NB4 (cell line): ENCODE measurements at regions not wholly inside any gene's neighbourhood (a gene's known extent, or its start where the extent isn't known, plus 50 kb on each side); places are given as distances from the start of the nearest gene placed in this dataset.

Source experiments
- DNase-seq: peaks from one replicate; pipeline ENCODE4 v3.0.0; 2010; ENCODE audit warnings: low read depth
- H3K4me3 ChIP-seq: one replicate; pipeline ENCODE4 v1.5.1; 2011; ENCODE audit warnings: mild to moderate bottlenecking, low read depth, low read length, moderate library complexity
- MYC ChIP-seq: IDR thresholded peaks from 2 replicates; pipeline ENCODE4 v1.6.1; 2011; ENCODE audit warnings: low read depth, low read length
- POLR2A ChIP-seq: IDR thresholded peaks from 2 replicates; pipeline ENCODE4 v1.6.1; 2011; ENCODE audit warnings: mild to moderate bottlenecking; ENCODE audit not compliant: insufficient read length; ENCODE audit errors: extremely low read depth
- TF ChIP-seq, protein P1 (sequence below): IDR thresholded peaks from 2 replicates; pipeline ENCODE4 v1.6.1; 2011; ENCODE audit warnings: low read depth, low read length
- TF ChIP-seq, protein P2 (sequence below): IDR thresholded peaks from one replicate; pipeline ENCODE4 v1.5.1; 2012; ENCODE audit warnings: low read depth, low read length

DNA sequence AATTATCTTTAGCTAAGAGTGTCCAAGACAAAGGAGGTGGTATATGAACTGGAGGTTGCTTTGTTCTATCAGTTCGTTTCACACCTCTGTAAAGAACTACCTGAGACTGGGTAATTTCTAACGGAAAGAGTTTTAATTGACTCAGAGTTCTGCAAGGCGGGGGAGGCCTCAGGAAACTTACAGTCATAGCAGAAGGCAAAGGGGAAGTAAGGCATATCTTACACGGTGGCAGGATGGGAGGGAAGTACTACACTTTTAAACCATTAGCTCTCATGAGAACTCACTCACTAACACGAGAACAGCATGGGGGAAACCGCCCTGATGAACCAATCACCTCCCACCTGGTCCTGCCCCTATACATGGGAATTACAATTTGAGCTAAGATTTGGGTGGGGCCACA is 1202.3 kb upstream of the LRRTM3 start:
- TF ChIP-seq, protein P1, sequence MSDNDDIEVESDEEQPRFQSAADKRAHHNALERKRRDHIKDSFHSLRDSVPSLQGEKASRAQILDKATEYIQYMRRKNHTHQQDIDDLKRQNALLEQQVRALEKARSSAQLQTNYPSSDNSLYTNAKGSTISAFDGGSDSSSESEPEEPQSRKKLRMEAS = no peak
- TF ChIP-seq POLR2A = no peak
- TF ChIP-seq, protein P2, sequence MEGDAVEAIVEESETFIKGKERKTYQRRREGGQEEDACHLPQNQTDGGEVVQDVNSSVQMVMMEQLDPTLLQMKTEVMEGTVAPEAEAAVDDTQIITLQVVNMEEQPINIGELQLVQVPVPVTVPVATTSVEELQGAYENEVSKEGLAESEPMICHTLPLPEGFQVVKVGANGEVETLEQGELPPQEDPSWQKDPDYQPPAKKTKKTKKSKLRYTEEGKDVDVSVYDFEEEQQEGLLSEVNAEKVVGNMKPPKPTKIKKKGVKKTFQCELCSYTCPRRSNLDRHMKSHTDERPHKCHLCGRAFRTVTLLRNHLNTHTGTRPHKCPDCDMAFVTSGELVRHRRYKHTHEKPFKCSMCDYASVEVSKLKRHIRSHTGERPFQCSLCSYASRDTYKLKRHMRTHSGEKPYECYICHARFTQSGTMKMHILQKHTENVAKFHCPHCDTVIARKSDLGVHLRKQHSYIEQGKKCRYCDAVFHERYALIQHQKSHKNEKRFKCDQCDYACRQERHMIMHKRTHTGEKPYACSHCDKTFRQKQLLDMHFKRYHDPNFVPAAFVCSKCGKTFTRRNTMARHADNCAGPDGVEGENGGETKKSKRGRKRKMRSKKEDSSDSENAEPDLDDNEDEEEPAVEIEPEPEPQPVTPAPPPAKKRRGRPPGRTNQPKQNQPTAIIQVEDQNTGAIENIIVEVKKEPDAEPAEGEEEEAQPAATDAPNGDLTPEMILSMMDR = no peak
- TF ChIP-seq MYC = no peak
- no peak overlapping the region for H3K4me3 ChIP-seq
- DNase-seq = peak; percentile 48

DNA sequence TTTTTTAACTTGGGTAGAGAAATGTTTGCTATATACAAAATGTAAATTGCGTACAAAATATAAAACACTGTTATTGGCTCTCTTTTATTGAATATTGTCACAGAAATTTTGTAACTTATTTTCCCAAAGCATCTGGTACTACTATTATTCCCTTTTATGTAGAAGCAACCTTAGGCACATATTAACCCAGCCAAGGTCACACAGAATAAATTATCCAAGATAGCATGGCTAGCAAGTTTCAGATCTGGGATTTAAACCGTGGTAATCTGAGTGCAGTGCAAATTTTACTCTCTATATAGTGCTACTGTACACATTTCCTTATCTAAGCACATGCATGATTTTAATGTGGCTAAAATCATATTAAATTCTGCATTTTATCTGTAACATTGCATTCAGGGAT is 1190.5 kb upstream of the LRRTM3 start:
- DNase-seq = no peak
- TF ChIP-seq, protein P1 = no peak
- TF ChIP-seq POLR2A (no peak), MYC (no peak)
- TF ChIP-seq, protein P2 = no peak
- no peak overlapping the region for H3K4me3 ChIP-seq

DNA sequence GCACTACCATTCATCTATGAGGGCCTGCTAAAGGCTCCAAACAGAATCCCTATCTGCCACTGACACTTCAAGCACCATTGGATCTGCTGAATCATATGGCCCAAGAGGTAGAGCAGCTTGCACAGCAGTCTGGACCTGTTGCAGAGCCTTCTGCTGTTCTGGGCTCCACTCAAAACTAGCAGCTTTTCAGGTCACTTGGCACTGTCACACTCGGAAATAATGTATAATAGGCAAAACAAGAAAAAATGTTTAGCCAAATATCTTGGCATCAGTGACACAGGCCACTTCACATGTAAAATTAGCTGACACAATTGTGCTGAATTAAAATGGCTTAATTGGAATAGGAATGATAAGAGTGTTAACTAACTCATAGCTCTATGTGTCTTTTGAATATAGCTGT is 1182.9 kb upstream of the LRRTM3 start:
- DNase-seq = no peak
- H3K4me3 ChIP-seq = no peak overlapping the region
- TF ChIP-seq MYC = no peak
- TF ChIP-seq, protein P1 = no peak
- TF ChIP-seq, protein P2 = no peak
- no peak for TF ChIP-seq POLR2A

DNA sequence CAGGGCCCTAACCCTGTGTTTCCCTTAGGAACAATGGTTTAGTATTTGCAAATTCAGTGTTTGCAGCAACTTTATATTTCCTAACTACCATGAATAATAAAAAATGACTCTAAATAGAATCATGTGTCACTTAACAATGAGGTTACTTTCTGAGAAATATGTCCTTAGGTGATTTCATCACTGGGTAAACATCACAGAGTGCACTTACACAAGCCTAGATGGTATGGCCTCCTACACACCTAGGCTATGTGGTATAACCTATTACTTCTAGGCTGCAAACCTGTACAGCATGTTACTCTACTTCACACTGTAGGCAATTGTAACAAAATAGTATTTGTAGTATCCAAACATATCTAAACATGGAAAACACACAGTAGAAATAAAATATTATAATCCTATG is 1174.6 kb upstream of the LRRTM3 start:
- H3K4me3 ChIP-seq = no peak overlapping the region
- TF ChIP-seq MYC = no peak
- TF ChIP-seq POLR2A = no peak
- TF ChIP-seq, protein P2 = no peak
- TF ChIP-seq, protein P1 = no peak
- no peak for DNase-seq

DNA sequence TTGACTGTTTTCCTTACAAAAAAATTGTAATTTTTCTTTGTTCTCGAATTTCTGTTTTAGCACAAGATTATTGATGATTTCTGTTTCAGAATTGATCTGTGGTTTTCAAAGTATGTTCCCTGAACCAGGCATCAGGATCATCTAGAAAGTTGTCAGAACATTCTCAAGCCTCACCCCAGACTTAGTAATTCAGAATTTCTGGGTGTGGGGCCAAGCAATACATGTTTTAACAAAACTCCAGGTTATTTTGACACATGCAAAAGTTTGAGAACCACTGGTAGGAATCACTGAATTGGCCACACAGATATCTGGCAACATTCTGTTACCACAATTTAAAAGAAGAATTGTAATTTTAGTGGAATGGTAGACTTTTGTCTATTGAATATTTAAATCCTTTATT is 1173.9 kb upstream of the LRRTM3 start:
- no peak overlapping the region for H3K4me3 ChIP-seq
- DNase-seq = no peak
- TF ChIP-seq, protein P1 = no peak
- TF ChIP-seq POLR2A = no peak
- no peak for TF ChIP-seq MYC
- TF ChIP-seq, protein P2 = no peak

DNA sequence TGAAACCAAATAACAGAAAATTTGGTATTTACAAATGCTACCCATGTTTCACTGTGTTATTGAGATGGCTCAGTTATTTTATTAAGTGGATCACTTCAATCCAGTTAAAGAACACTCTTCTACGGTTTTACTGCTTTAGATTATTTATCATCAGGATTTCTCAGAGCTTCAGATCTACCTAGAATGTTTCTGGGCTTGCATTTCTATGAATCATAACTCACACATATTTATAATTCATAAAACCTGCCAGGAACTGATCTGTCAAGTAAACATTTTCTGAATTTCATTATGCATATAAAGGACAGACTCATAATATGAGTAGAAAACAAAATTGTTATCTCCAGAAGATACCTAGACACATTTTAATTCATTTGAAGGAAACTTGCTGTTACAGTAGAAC is 1172.3 kb upstream of the LRRTM3 start:
- H3K4me3 ChIP-seq = no peak overlapping the region
- TF ChIP-seq MYC = no peak
- TF ChIP-seq, protein P1 = no peak
- no peak for TF ChIP-seq POLR2A
- TF ChIP-seq, protein P2 = no peak
- no peak for DNase-seq
